ENCODE measurements at regions not wholly inside any gene's neighbourhood (a gene's known extent, or its start where the extent isn't known, plus 50 kb on each side); places are given as distances from the start of the nearest gene placed in this dataset.

DNA sequence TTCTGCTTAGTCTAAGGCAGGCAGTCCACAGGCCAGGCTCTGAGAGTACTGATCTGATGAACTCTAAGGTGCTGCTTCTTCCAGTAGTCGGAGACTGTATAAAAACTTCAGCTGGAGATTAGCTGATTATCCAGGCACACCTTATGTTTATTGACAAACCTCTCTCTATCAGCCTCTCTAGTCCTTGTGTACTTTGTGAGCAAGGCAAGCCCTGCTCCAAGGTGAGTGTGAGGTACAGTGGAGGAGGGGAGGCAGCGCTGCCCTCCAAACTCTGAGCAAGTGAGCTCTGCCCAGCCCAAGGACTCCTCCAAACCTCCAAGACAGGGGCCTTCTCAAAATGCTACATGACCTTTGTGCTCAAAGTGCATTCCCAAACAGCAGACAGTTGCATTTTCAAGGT is 95.9 kb upstream of the CDKN3 start:
- Histone ChIP-seq H3K4me3 (ENCODE audit: low read length) (no peak overlapping the region), H2AFZ (ENCODE audit: low read depth, low read length) (no peak overlapping the region), H3K9me2 (ENCODE audit: insufficient read depth, low read length) (no peaks in the 10 kb centered on the region), H3K9ac (ENCODE audit: low read length) (no peak overlapping the region), H3K36me3 (ENCODE audit: insufficient read depth, low read length) (no peaks in the 10 kb centered on the region), H3K27me3 (ENCODE audit: insufficient read depth, low read depth, low read length) (no peaks in the 10 kb centered on the region), H3K79me2 (replicated peaks; ENCODE audit: insufficient read depth, low read length) (no peaks in the 10 kb centered on the region), H3K9me3 (ENCODE audit: low read length) (no peaks in the 10 kb centered on the region), H3F3A (ENCODE audit: insufficient read depth, low read length, poor library complexity, severe bottlenecking) (no peaks in the 10 kb centered on the region), H4K20me1 (ENCODE audit: insufficient read depth) (no peaks in the 10 kb centered on the region), H3K4me2 (ENCODE audit: low read length) (no peak overlapping the region), H3K27ac (ENCODE audit: low read length) (no peak overlapping the region)
- TF ChIP-seq EP300 (conservative IDR thresholded peaks at IDR 0.05; ENCODE audit: poor library complexity, severe bottlenecking): no peak
- TF ChIP-seq MXI1 (conservative IDR thresholded peaks at IDR 0.05; ENCODE audit: poor library complexity, severe bottlenecking): no peak
- TF ChIP-seq, protein P1, sequence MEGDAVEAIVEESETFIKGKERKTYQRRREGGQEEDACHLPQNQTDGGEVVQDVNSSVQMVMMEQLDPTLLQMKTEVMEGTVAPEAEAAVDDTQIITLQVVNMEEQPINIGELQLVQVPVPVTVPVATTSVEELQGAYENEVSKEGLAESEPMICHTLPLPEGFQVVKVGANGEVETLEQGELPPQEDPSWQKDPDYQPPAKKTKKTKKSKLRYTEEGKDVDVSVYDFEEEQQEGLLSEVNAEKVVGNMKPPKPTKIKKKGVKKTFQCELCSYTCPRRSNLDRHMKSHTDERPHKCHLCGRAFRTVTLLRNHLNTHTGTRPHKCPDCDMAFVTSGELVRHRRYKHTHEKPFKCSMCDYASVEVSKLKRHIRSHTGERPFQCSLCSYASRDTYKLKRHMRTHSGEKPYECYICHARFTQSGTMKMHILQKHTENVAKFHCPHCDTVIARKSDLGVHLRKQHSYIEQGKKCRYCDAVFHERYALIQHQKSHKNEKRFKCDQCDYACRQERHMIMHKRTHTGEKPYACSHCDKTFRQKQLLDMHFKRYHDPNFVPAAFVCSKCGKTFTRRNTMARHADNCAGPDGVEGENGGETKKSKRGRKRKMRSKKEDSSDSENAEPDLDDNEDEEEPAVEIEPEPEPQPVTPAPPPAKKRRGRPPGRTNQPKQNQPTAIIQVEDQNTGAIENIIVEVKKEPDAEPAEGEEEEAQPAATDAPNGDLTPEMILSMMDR (IDR thresholded peaks at IDR 0.05; ENCODE audit: poor library complexity, severe bottlenecking): no peak
- no peak for TF ChIP-seq TAF1 (IDR thresholded peaks at IDR 0.05; ENCODE audit: low read depth)
- no peak for TF ChIP-seq RAD21 (conservative IDR thresholded peaks at IDR 0.05)
- no peak for TF ChIP-seq POLR2AphosphoS5 (IDR thresholded peaks at IDR 0.05)
- no peak for TF ChIP-seq EZH2 (IDR thresholded peaks at IDR 0.05; ENCODE audit: borderline replicate concordance, insufficient read depth, low read length, poor library complexity, severe bottlenecking)
- TF ChIP-seq, protein P2, sequence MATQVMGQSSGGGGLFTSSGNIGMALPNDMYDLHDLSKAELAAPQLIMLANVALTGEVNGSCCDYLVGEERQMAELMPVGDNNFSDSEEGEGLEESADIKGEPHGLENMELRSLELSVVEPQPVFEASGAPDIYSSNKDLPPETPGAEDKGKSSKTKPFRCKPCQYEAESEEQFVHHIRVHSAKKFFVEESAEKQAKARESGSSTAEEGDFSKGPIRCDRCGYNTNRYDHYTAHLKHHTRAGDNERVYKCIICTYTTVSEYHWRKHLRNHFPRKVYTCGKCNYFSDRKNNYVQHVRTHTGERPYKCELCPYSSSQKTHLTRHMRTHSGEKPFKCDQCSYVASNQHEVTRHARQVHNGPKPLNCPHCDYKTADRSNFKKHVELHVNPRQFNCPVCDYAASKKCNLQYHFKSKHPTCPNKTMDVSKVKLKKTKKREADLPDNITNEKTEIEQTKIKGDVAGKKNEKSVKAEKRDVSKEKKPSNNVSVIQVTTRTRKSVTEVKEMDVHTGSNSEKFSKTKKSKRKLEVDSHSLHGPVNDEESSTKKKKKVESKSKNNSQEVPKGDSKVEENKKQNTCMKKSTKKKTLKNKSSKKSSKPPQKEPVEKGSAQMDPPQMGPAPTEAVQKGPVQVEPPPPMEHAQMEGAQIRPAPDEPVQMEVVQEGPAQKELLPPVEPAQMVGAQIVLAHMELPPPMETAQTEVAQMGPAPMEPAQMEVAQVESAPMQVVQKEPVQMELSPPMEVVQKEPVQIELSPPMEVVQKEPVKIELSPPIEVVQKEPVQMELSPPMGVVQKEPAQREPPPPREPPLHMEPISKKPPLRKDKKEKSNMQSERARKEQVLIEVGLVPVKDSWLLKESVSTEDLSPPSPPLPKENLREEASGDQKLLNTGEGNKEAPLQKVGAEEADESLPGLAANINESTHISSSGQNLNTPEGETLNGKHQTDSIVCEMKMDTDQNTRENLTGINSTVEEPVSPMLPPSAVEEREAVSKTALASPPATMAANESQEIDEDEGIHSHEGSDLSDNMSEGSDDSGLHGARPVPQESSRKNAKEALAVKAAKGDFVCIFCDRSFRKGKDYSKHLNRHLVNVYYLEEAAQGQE (IDR thresholded peaks at IDR 0.05; ENCODE audit: borderline replicate concordance): no peak
- TF ChIP-seq SMC3 (conservative IDR thresholded peaks at IDR 0.05; ENCODE audit: poor library complexity): no peak

DNA sequence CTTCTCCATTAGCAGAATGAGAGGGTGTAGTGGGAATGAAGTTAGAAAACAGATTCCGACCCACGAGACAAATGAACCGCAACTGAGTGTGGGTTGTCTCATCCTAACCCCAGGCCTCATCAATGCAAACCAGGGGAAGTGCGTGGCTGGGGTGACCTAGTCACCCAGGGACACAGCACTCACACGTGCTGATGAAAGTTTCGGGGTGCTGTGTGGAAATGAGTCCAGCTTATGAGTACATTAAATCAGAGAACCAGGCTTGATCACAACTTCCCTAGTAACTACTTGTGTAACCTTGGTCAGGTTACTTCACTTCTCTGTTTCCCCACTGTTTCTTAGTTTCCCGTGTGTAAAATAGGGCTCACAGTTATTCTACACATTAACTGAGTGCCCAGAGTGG is 95.4 kb upstream of the CDKN3 start:
- no peaks in the 10 kb centered on the region for H3K27me3 ChIP-seq (ENCODE audit: insufficient read depth, low read depth, low read length)
- no peaks in the 10 kb centered on the region for H3K9me2 ChIP-seq (ENCODE audit: insufficient read depth, low read length)
- TF ChIP-seq, protein P1 (IDR thresholded peaks at IDR 0.05; ENCODE audit: poor library complexity, severe bottlenecking): no peak
- TF ChIP-seq, protein P2 (IDR thresholded peaks at IDR 0.05; ENCODE audit: borderline replicate concordance): no peak
- no peak for TF ChIP-seq POLR2AphosphoS5 (IDR thresholded peaks at IDR 0.05)
- TF ChIP-seq EZH2 (IDR thresholded peaks at IDR 0.05; ENCODE audit: borderline replicate concordance, insufficient read depth, low read length, poor library complexity, severe bottlenecking): no peak
- TF ChIP-seq SMC3 (conservative IDR thresholded peaks at IDR 0.05; ENCODE audit: poor library complexity): no peak
- no peak for TF ChIP-seq TAF1 (IDR thresholded peaks at IDR 0.05; ENCODE audit: low read depth)
- no peak for TF ChIP-seq MXI1 (conservative IDR thresholded peaks at IDR 0.05; ENCODE audit: poor library complexity, severe bottlenecking)
- no peak for TF ChIP-seq EP300 (conservative IDR thresholded peaks at IDR 0.05; ENCODE audit: poor library complexity, severe bottlenecking)
- no peaks in the 10 kb centered on the region for H3K9me3 ChIP-seq (ENCODE audit: low read length)
- H3K9ac ChIP-seq (ENCODE audit: low read length): no peak overlapping the region
- H3K4me2 ChIP-seq (ENCODE audit: low read length): no peak overlapping the region
- H3K36me3 ChIP-seq (ENCODE audit: insufficient read depth, low read length): no peaks in the 10 kb centered on the region
- H3F3A ChIP-seq (ENCODE audit: insufficient read depth, low read length, poor library complexity, severe bottlenecking): no peaks in the 10 kb centered on the region
- no peak overlapping the region for H3K4me3 ChIP-seq (ENCODE audit: low read length)
- H3K79me2 ChIP-seq (replicated peaks; ENCODE audit: insufficient read depth, low read length): no peaks in the 10 kb centered on the region
- H3K27ac ChIP-seq (ENCODE audit: low read length): no peak overlapping the region
- H2AFZ ChIP-seq (ENCODE audit: low read depth, low read length): no peak overlapping the region
- H4K20me1 ChIP-seq (ENCODE audit: insufficient read depth): no peaks in the 10 kb centered on the region

All from neural cell (in vitro differentiated cells).